Stimulated activated CD4-positive, alpha-beta T cell treated with anti-CD3 and anti-CD28 coated beads, Interleukin-4, amount 100 ng/mL, for 48 hours (primary cell): ENCODE measurements at regions not wholly inside any gene's neighbourhood (a gene's known extent, or its start where the extent isn't known, plus 50 kb on each side); places are given as distances from the start of the nearest gene placed in this dataset.

Source experiments
- DNase-seq, 2 donors: peaks; one replicate each; pipeline ENCODE4 v3.0.0-alpha.2; 2020; ENCODE audit warnings: low read depth in 2 of 2

- DNase-seq = no peak
These were observed 99.0 kb upstream of the KCNMB2 start for GRCh38 chr3:178437236-178437635.

- DNase-seq = no peak
These were observed 96.7 kb upstream of the KCNMB2 start for GRCh38 chr3:178439504-178439903.

GRCh38 chr3:178440043-178440442 lies 96.2 kb upstream of the KCNMB2 start:
- no peak for DNase-seq

- no peak for DNase-seq
These were observed 92.6 kb upstream of the KCNMB2 start for GRCh38 chr3:178443634-178444033.

- no peak for DNase-seq
These were observed 91.1 kb upstream of the KCNMB2 start for GRCh38 chr3:178445139-178445538.

- no peak for DNase-seq
These were observed 90.2 kb upstream of the KCNMB2 start for GRCh38 chr3:178446059-178446458.

- no peak for DNase-seq
These were observed 85.8 kb upstream of the KCNMB2 start for GRCh38 chr3:178450476-178450875.

- no peak for DNase-seq
These were observed 84.4 kb upstream of the KCNMB2 start for GRCh38 chr3:178451799-178452198.

GRCh38 chr3:178454726-178455125 lies 81.5 kb upstream of the KCNMB2 start:
- no peak for DNase-seq

GRCh38 chr3:178455226-178455625 lies 81.0 kb upstream of the KCNMB2 start:
- DNase-seq = no peak

GRCh38 chr3:178455946-178456345 lies 80.3 kb upstream of the KCNMB2 start:
- no peak for DNase-seq

GRCh38 chr3:178456621-178457285 lies 79.5 kb upstream of the KCNMB2 start:
- no peak for DNase-seq

- no peak for DNase-seq
These were observed 78.7 kb upstream of the KCNMB2 start for GRCh38 chr3:178457511-178457910.

- DNase-seq = no peak
These were observed 77.8 kb upstream of the KCNMB2 start for GRCh38 chr3:178458313-178459037.

GRCh38 chr3:178459038-178459410 lies 77.2 kb upstream of the KCNMB2 start:
- DNase-seq = no peak

GRCh38 chr3:178465260-178466180 lies 70.7 kb upstream of the KCNMB2 start:
- DNase-seq = no peak

GRCh38 chr3:178472941-178473340 lies 63.3 kb upstream of the KCNMB2 start:
- DNase-seq = no peak

- DNase-seq = no peak
These were observed 61.7 kb upstream of the KCNMB2 start for GRCh38 chr3:178474526-178474925.

- DNase-seq = no peak
These were observed 61.2 kb upstream of the KCNMB2 start for GRCh38 chr3:178475062-178475461.

GRCh38 chr3:178476886-178477285 lies 59.4 kb upstream of the KCNMB2 start:
- no peak for DNase-seq

- DNase-seq = no peak
These were observed 56.8 kb upstream of the KCNMB2 start for GRCh38 chr3:178479446-178479845.

GRCh38 chr3:178479860-178480259 lies 56.4 kb upstream of the KCNMB2 start:
- DNase-seq = no peak

- DNase-seq = no peak
These were observed 56.0 kb upstream of the KCNMB2 start for GRCh38 chr3:178480274-178480673.
